ENCODE measurements at regions not wholly inside any gene's neighbourhood (a gene's known extent, or its start where the extent isn't known, plus 50 kb on each side); places are given as distances from the start of the nearest gene placed in this dataset.
"Not testable (repeated sequence)": the region's sequence is repeated elsewhere in the genome, so short reads cannot be mapped to it uniquely, and the experiment has no call there.

- peak in 1 of 2 donors; percentile 9 for DNase-seq (ENCODE audit: low spot score in 2 of 2)
- peaks cover 0 to 4% of the 10 kb centered on the region in 2 donors for H3K4me1 ChIP-seq
- intact Hi-C loops (cut with DNase I): no loop called here
Measured at GRCh38 chr17:16888413-16889087, 83.4 kb downstream of the TNFRSF13B start.

DNA sequence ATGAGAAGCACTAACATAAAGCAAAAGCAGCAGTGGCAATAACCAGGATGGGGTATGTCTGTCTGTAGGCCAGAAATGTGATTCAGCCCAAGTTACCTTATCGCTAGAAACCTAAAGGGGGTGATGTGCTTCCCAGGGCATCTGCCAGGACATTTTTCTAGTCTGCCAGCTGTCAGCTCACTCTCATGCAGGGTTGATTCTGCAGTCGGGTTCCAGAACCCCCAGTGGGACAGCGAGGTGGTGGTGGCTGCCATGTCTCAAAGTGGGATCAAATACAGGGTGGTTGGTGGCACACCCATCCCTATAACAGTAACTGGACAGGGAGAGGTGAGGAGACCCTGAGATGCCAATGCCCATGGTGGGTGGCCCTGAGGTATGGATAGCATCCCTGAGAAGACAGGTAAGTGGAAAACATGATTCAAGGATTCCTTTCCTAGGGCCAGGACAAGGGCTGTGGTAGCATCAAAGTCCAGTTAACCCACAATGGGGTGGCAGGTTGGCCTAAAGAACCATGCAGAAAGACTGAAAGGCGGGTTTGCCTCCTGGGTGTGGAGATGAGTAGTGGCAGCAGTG is 84.3 kb downstream of the TNFRSF13B start:
- TF ChIP-seq, protein P1, sequence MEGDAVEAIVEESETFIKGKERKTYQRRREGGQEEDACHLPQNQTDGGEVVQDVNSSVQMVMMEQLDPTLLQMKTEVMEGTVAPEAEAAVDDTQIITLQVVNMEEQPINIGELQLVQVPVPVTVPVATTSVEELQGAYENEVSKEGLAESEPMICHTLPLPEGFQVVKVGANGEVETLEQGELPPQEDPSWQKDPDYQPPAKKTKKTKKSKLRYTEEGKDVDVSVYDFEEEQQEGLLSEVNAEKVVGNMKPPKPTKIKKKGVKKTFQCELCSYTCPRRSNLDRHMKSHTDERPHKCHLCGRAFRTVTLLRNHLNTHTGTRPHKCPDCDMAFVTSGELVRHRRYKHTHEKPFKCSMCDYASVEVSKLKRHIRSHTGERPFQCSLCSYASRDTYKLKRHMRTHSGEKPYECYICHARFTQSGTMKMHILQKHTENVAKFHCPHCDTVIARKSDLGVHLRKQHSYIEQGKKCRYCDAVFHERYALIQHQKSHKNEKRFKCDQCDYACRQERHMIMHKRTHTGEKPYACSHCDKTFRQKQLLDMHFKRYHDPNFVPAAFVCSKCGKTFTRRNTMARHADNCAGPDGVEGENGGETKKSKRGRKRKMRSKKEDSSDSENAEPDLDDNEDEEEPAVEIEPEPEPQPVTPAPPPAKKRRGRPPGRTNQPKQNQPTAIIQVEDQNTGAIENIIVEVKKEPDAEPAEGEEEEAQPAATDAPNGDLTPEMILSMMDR (IDR thresholded peaks at IDR 0.05): no peak
- Histone ChIP-seq H3K9me3 (no peaks in the 10 kb centered on the region), H3K27me3 (no peaks in the 10 kb centered on the region), H3K27ac (no peak overlapping the region), H3K4me1 (peaks cover 0 to 4% of the 10 kb centered on the region in 2 donors), H3K4me3 (no peak overlapping the region), H3K36me3 (no peaks in the 10 kb centered on the region)
- intact Hi-C loops (cut with DNase I): no loop called here
- DNase-seq (ENCODE audit: low spot score in 2 of 2): peak in 1 of 2 donors; percentile 37

More at GRCh38 chr17:16888413-16889087, 83.4 kb downstream of the TNFRSF13B start:
- H3K9me3 ChIP-seq: no peaks in the 10 kb centered on the region
- H3K27ac ChIP-seq: no peak overlapping the region
- TF ChIP-seq, protein P1 (IDR thresholded peaks at IDR 0.05): no peak
- H3K27me3 ChIP-seq: no peaks in the 10 kb centered on the region
- H3K36me3 ChIP-seq: no peaks in the 10 kb centered on the region
- no peak overlapping the region for H3K4me3 ChIP-seq

GRCh38 chr17:16886655-16887322 is 85.1 kb downstream of the TNFRSF13B start:
- H3K4me1 ChIP-seq: peaks cover 0 to 4% of the 10 kb centered on the region in 2 donors
- no peak overlapping the region for H3K27ac ChIP-seq
- H3K27me3 ChIP-seq: no peaks in the 10 kb centered on the region
- intact Hi-C loops (cut with DNase I): no loop called here
- H3K36me3 ChIP-seq: no peaks in the 10 kb centered on the region
- TF ChIP-seq, protein P1 (IDR thresholded peaks at IDR 0.05): no peak
- H3K4me3 ChIP-seq: no peak overlapping the region
- H3K9me3 ChIP-seq: no peaks in the 10 kb centered on the region
- peak in 1 of 2 donors; percentile 30 for DNase-seq (ENCODE audit: low spot score in 2 of 2)

GRCh38 chr17:16885204-16885603 is 86.7 kb downstream of the TNFRSF13B start:
- H3K4me1 ChIP-seq; H3K27ac ChIP-seq; H3K36me3 ChIP-seq; H3K9me3 ChIP-seq; H3K27me3 ChIP-seq; DNase-seq (ENCODE audit: low spot score in 2 of 2); H3K4me3 ChIP-seq; intact Hi-C loops (cut with DNase I): not testable (repeated sequence)

DNA sequence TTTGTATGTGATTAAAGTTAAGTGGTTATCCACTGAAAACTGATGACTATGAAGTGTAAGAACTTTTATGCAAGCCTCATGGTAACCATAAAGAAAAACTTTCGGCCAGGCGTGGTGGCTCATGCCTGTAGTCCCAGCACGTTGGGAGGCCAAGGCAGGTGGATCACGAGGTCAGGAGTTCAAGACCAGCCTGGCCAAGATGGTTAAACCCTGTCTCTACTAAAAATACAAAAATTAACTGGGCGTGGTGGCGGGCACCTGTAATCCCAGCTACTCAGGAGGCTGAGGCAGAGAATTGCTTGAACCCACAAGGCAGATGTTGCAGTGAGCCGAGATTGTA is 89.0 kb downstream of the TNFRSF13B start:
- intact Hi-C loops (cut with DNase I); DNase-seq (ENCODE audit: low spot score in 2 of 2): not testable (repeated sequence)

DNA sequence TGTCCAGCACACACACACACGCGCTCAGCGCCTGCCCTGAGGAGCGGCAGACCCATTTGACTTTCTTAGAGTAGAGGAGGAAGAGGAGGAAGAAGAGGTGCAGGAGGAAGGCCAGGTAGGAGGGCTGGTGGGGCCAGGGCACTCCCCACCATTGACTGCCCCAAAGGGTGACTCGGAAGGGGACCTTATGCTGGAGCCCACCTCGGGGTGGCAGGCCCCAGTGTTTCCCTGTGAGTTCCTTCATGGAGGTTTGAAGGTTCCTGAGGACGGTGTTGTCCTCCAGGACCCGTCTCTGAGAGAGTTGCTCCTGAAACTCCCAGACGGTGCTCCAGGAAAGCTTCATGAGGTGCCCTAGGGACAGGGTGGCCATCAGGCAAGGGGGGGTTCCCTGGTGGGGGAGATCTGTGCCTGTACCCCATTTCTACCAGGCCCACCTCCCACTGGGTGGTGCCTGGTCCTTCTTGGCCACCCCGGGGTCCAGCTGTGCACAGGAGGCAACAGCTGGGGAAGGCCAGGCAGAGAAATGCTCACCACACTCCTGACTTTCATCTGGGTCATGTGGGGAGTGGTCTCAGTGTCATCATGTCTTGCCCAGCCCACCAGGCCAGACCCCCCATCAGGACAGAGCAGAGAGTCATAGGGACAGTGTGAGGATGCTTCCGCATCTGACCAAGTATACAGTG is 89.5 kb downstream of the TNFRSF13B start:
- TF ChIP-seq, protein P1 (IDR thresholded peaks at IDR 0.05): no peak
- Histone ChIP-seq H3K27ac (no peak overlapping the region), H3K4me1 (peaks cover 0 to 4% of the 10 kb centered on the region in 2 donors), H3K36me3 (no peaks in the 10 kb centered on the region), H3K4me3 (no peak overlapping the region), H3K9me3 (no peaks in the 10 kb centered on the region), H3K27me3 (no peaks in the 10 kb centered on the region)
- no peak for DNase-seq (ENCODE audit: low spot score in 2 of 2)
- intact Hi-C loops (cut with DNase I): no loop called here

More for the DNA sequence above, 89.0 kb downstream of the TNFRSF13B start:
- not testable (repeated sequence) for H3K36me3 ChIP-seq, H3K27me3 ChIP-seq, H3K27ac ChIP-seq, H3K4me1 ChIP-seq, H3K4me3 ChIP-seq, H3K9me3 ChIP-seq

Data from ascending aorta (tissue), 2 donors.